Stimulated activated naive CD8-positive, alpha-beta T cell treated with anti-CD3 and anti-CD28 coated beads, Interleukin-15, Interleukin-2, amounts not matched to agents 100 U/mL and 50 U/mL, for 24 hours (primary cell): ENCODE measurements at regions not wholly inside any gene's neighbourhood (a gene's known extent, or its start where the extent isn't known, plus 50 kb on each side); places are given as distances from the start of the nearest gene placed in this dataset.
"Not testable (repeated sequence)": the region's sequence is repeated elsewhere in the genome, so short reads cannot be mapped to it uniquely, and the experiment has no call there.

Source experiments
- ATAC-seq: fragments of 150-1000 bp; cut with Tn5 transposase; one replicate; pipeline ENCODE4 v1.10.0; 2021
- DNase-seq: peaks from one replicate; pipeline ENCODE4 v3.0.0; 2021

DNA sequence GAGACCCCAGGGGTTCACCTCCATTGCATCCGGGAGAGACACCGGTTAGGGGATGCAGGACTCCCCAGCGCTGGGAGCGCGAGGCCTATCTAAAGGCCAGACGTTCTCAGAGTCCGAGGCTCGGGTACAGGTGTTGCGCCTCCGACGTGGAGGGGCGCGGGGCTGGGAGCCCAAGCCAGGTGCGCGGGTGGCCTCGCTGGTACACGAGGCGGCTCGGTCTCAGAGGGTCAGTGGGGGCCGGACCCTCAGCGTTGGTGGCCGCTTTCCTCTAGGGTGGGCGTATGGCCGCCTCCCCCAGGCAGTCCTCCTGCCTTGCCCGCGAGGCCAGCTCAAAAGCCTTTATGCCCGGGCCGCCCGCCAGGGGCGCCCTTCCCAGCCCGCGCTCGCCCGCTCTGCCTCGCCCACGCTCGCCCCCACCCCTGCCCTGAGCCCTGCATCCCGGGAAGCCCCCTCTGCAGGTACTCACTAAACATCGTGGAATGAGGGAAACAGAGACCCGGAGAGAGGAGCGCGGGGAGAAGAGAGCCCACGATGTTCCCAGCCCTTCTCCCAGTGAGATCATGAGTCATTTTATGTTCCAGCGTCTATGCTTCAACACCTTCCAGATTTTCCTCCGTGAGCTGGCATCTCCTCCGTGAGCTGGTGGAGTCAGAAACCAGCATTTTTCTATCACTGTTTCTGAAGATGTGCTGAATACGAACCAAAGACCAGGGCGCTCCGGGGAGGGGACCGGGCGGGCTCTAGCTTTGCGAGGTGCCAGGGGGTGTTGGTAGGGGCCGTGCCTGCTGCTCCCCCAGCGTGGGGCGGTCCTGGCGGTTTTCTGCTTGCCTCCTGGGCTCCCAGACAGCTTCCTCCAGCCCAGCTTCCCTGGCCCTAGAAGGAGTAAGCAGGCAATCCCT, 73.8 kb downstream of the DIO3 start:
- ATAC-seq (no peak), DNase-seq (no peak)

DNA sequence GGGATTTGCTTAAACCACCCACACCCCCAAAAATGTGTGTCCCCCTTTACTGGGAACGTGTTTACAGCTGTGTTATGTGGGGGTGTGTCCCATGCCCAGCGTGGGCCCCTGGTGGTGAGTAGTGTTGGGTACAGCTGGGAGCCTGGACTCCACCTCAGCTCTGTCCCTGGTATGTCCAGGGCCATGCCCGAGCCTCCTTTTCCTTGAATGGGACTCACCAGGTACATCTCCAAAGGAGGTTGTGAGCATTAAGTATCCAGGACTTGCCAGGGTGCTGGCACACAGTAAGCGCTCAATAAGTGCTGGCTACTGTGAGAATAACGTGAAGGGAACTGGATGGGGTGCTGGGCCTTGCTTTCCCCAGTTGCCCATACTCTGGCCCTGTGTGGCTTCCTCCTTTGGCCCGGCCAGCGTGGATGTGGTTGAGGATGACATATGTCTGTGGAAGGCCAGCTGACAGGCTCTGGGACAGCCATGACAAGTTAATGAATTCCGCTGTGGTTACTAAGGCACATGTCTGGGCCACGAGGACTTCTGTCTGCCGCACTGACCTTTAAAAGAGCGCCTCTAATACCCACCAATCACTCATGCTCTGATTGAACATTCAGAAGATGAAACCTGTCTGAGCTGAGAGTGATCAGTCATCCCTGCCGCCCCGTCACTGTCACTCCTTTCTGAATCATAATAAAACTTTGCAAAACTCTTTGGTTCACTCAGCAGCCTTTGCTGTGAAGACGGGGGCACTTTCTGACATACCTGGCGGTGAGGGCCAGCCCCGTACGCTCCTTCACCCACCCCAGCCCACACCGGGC, 74.7 kb downstream of the DIO3 start:
- peak; percentile 37 for DNase-seq
- ATAC-seq: peak; percentile 95

DNA sequence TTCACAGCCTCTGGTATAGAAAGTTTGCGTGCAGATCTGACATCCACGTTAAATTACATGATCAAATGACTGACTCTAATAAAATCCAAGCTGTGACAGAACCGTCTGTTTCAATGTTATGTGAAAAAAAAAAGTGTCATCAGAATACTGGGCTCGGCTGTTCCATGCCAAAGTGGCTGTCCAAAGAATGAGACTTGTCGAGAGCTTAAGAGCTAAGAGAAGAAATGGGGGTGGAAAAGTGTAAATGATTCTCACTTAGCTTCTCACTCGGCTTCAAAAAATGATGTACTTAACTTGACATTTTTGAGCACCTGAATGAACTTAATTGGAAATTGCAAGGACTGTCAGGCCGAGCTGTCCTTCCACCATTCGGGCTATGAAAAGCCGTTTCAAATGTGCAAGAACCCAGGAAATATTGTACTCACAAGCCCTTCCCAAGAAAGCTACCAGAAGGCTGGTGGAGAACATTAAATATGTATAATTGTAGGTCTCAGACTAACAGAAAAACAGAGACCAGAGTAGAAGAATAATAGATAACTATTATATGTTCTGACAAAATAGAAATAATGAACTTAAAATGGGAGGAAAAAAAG, 78.0 kb downstream of the DIO3 start:
- no peak for DNase-seq

DNA sequence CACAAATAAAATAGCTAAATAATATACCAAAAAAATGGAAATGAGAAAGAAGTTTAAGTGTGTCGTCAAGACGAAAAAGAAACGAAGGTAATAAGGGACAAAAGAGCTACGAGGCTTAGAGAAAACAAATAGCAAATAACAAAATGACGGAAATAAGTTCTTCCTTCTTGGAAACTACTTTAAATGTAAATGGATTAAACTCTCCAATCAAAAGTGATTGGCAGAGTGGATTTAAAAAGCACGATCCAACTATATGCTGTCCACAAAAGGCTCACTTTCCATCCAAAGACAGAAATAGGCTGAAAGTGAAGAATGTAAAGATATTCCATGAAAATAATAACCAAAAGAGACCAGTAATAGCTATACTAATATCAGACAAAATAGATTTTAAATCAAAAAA, 82.4 kb downstream of the DIO3 start:
- no peak for DNase-seq
- no peak for ATAC-seq

More for the DNA sequence above, 78.0 kb downstream of the DIO3 start:
- no peak for ATAC-seq

DNA sequence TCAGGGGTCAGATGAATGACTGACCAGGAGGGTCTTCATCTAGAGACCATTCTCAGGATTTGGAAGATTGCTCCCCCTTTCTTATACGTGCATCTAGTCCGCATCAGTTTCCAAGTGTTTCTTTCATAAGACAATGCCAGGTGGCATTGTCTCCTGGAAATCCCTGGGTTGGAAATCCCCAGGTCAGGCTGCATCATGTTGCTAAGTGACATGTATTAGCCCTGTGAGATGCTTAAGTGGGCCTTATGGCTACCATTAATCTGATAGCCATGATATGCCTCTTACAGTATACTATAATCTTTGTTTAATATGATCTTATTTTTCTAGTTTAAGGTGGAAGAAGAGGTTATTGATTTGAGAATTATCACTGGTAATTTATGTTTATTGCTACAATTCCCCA, 92.8 kb downstream of the DIO3 start:
- no peak for DNase-seq
- ATAC-seq: no peak

DNA sequence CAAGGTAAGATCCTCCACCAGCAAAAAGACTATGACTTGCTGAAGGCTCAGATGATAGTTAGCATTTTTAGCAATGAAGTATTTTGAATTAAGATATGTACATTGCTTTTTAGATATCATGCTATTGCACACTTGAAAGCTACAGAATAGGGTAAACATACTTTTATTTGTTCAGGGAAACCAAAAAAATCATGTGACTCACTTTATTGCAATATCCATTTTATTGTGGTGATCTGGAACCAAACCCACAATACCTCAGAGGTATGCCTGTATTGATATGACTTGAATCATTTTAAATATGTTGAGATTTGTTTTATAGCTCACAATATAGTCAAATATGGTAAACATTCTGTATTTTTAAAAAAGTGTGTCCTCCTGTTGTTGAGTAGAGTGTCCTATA, 96.1 kb downstream of the DIO3 start:
- DNase-seq (no peak), ATAC-seq (no peak)

DNA sequence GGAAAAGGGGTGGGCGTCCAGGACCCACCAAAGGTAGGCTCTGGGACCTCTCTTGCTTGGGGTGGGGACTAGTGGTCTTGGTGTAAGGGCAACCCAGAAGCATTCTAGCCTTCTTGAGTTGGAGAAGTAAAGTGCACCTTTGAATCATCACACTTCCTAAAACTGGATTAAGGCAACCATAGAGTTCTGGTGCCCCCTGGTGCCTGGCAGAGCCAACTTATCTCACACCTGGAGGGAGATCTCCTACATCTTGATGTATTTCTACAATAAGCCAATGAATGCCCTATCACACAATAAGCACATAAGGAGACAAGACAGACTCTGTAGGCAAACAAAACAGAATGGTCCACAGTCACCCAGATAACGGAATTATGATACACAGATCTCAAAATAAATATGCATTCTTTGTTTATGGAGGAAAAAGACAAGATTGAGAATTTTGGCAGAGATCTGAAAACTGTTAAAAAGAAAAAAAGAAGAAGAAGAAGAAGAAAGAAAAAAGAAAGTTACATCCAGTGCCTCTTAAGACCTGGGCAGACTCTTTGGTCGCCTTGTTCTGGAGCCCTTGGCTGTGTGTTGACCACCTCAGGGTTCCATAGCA, 95.9 kb upstream of the PPP2R5C start:
- DNase-seq (peak; percentile 50), ATAC-seq (no peak)

DNA sequence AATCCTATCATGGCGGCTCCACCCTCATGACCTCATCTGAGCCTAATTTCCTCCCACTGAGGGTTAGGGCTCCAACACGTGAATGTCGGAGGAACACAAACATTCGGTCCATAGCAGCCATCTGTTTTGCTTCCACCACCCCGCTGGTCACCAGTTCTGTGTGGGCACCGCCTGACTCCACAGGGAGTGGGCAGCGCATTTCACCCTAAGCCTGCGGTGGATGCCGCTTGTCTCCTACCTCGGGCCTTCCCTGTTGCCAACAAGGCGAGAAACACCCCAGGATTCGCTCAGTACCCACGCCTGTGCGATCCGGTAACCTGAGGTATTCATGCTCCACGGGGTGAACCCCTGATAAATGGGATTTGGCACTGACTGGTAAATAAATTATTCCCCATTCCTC, 95.2 kb upstream of the PPP2R5C start:
- DNase-seq (no peak), ATAC-seq (no peak)

DNA sequence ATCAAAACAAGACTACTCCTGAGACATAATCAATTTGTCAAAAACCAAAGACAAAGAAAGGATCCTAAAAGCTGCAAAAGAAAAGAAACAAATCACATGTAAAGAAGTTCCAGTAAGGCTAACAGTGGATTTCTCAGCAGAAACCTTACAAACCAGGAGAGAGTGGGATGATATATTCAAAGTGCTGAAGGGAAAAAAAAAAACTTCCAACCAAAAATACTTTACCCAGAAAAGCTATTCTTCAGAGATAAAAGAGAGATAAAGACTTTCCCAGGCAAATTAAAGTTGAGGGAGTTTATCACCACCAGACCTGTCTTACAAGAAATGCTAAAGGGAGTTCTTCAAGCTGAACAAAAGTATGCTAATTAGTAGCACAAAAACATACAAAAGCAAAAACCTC, 91.9 kb upstream of the PPP2R5C start:
- DNase-seq: no peak
- no peak for ATAC-seq

DNA sequence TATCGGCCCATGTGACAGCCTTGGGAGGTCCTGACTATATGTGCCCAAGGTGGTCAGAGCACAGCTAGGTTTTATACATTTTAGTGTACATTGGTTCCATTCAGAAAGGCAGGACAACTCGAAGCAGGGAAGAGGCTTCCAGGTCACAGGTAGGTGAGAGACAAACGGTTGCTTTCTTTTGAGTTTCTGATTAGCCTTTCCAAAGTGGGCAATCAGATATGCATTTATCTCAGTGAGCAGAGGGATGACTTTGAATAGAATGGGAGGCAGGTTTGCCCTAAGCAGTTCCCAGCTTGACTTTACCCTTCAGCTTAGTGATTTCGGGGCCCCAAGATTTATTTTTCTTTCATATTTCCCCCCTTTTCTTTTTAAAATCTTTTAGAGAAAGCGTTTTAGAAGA, 87.6 kb upstream of the PPP2R5C start:
- DNase-seq (no peak), ATAC-seq (no peak)

DNA sequence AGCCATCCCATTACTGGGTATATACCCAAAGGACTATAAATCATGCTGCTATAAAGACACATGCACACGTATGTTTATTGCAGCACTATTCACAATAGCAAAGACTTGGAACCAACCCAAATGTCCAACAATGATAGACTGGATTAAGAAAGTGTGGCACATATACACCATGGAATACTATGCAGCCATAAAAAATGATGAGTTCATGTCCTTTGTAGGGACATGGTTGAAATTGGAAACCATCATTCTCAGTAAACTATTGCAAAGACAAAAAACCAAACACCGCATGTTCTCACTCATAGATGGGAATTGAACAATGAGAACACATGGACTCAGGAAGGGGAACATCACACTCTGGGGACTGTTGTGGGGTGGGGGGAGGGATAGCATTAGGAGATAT, 85.7 kb upstream of the PPP2R5C start:
- not testable (repeated sequence) for DNase-seq, ATAC-seq

DNA sequence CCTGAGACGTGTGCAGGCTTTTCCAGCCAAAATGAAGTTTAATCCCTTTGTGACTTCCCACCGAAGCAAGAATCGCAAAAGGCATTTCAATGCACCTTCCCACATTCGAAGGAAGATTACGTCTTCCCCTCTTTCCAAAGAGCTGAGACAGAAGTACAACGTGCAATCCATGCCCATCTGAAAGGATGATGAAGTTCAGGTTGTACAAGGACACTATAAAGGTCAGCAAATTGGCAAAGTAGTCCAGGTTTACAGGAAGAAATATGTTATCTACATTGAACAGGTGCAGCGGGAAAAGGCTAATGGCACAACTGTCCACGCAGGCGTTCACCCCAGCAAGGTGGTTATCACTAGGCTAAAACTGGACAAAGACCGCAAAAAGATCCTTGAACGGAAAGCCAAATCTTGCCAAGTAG, 83.6 kb upstream of the PPP2R5C start:
- DNase-seq, ATAC-seq: not testable (repeated sequence)

DNA sequence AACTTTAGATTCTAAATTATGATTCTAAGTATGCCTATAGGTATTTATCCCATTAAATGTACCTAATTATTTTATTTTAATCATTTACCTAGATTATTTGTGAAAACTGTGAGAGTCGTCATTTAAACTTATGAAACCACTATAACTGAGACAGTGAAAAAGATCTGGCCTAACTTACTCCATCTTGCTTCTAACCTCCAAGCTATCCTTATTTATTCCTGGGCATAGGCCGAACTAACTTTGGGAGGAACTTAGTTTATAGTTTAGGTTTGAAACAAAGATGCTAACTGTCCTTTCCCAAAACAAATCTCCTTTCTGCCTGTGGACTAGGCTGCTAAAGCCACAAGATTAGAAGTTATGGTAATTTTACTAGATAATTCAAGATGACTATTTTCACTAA, 79.7 kb upstream of the PPP2R5C start:
- no peak for ATAC-seq

DNA sequence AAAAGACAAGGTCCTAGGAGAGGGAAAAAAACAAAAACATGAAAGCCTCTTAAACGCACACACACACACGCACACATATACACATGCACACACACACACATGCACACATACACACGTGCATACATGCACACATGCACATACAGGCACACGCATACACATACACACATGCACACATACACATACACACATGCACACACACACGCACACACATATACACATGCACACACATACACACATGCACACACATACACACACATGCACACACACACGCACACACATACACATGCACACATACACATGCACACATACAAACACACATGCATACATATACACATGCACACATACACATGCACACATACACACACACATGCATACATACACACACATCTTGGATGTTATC, 78.1 kb upstream of the PPP2R5C start:
- DNase-seq (no peak), ATAC-seq (no peak)

More for the DNA sequence above, 79.7 kb upstream of the PPP2R5C start:
- no peak for DNase-seq

DNA sequence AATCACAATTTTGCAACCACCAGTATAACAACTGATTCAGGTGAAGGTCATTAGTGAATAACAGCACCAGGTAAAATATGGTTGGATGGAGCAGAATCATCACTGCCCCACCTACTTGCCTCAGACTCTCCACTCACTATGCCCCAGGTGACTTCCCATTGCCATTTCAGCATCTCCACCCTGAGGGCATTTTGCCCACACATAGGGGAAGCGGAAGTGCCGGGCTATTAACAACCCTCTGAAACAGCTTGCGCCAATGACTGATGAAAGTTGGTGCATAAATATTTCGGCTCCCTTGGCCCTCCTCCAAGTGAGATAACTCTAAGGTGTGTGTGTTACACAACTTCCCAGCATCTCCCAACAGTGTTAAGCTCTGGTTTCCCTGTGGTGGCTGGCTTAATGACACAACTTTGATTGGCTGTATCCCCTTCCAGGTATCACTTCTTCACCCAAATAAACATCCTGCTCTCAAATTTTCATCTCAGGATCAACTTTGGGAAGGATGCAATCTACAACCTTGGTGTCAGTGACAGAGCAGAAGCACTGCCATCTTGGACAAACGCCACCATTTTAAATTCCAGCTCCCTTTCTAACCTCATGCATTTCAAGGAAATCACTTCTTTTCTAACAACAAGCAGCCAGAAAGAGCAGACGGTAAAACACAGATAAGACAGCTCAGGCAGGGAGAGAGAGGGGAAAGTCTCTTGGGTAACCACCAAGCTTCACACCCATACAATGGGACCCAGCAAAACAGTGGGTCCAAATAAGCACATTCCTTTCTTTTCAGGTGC, 73.6 kb upstream of the PPP2R5C start:
- DNase-seq (no peak), ATAC-seq (no peak)

DNA sequence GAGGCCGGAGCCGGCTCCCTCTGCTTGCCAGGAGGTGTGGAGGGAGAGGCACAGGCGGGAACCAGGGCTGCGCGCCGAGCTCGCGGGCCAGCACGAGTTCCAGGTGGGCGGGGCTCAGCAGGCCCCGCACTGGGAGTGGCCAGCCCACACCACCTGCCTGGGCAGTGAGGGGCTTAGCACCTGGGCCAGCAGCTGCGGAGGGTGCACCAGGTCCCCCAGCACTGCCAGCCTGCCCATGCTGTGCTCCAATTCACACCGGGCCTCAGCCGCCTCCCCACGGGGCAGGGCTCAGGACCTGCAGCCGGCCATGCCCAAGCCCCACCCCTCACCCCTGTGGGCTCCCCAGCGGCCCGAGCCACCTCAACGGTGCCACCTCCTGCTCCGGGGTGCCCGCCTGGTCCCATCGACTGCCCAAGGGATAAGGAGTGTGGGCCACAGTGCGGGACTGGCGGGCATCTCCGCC, 72.4 kb upstream of the PPP2R5C start:
- ATAC-seq: no peak

DNA sequence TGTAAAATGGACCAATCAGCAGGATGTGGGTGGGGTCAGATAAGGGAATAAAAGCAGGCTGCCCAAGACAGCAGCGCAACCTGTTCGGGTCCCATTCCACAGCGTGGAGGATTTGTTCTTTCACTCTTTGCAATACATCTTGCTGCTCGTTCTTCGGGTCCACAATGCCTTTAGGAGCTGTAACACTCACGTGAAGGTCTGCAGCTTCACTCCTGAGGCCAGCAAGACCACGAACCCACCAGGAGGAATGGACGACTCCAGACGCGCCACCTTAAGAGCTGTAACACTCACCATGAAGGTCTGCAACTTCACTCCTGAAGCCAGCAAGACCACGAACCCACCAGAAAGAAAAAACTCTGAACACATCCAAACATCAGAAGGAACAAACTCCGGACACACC, 71.5 kb upstream of the PPP2R5C start:
- not testable (repeated sequence) for DNase-seq, ATAC-seq

More for the DNA sequence above, 72.4 kb upstream of the PPP2R5C start:
- DNase-seq: no peak

DNA sequence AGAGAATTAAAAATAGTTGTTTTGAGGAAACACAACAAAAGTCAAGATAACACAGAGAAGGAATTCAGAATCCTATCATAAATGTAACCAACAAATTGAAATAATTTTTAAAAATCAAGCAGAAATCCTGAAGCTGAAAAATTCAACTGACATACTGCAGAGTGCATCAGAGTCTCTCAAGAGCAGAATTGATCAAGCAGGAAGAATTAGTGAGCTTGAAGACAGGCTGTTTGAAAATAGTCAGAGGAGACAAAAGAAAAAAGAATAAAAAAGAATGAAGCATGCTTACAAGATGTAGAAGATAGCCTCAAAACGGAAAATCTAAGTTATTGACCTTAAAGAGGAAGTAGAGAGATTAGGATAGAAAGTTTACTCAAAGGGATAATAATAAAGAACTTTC, 65.8 kb upstream of the PPP2R5C start:
- no peak for ATAC-seq
- DNase-seq: no peak

DNA sequence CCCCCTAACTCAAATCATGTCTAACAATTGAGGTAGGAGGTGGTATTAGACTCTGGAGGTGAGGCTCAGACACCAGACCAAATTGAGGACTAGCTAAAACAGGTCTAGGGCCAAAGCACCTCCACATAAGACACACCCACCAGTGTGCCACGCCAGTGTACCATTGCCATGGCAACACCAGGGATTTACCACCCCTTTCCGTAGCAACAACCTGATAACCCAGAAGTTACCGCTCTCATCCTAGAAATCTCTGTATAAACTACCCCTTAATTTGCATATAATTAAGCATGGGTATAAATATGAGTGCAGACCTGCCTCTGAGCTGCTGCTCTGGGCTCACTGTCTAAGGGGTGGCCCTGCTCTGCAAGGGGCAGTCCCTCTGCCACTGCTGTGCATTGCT, 57.4 kb upstream of the PPP2R5C start:
- DNase-seq (no peak), ATAC-seq (no peak)

DNA sequence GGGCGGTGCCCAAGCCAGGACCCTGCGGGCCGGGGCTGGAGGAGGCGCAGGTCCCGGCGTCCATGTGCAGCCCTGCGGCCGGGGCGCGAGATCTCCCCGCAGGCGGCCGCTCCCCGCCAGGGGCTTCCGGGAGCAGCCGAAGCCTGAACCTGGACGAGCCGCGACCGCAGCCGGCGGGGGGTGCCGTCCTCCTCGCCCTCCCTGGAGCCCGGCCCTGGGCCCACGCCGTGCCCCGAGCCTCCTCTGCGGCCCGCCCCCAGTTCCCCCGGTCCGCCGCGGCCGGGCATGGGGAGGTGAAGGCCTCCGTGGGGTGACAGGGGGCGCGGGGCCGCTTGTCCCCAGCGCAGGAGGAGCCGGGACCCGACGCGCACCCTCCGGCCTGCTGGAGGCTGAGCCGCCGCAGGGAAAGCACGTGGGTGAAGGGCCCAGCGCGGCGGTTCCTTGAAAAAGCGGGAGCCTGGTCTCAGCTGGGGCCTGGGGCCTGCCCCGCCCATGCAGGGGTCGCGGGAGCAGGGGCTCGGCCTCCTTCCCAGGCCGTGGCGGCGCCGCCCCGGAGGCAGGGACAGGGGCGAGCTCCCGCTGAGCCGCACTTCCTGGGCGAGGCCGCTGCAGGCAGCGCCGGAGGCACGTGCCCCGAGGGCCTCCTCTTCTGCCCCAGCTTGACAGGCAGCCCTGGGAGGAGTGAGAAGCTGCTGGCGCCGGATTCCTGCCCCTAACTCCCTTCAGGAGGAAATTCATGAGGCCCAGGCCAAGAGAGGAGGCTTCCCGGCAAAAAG, 55.6 kb upstream of the PPP2R5C start:
- ATAC-seq: peak; percentile 53
- peak; percentile 57 for DNase-seq
